ENCODE measurements at regions not wholly inside any gene's neighbourhood (a gene's known extent, or its start where the extent isn't known, plus 50 kb on each side); places are given as distances from the start of the nearest gene placed in this dataset.

GRCh38 chr6:12606616-12607015 is 110.0 kb upstream of the PHACTR1 start:
- no peak overlapping the region for H3K9ac ChIP-seq (ENCODE audit: low read length)
- peaks cover 21% of the 10 kb centered on the region for H3K4me1 ChIP-seq (ENCODE audit: control insufficient read depth, insufficient read depth, low read length)
- no peak for DNase-seq (ENCODE audit: low read depth)
- H3K4me3 ChIP-seq (ENCODE audit: low read length) = no peak overlapping the region
- no peaks in the 10 kb centered on the region for H3K27me3 ChIP-seq (replicated peaks; ENCODE audit: control insufficient read depth, insufficient read depth, low read length)
- no peaks in the 10 kb centered on the region for H3K36me3 ChIP-seq (ENCODE audit: control insufficient read depth, insufficient read depth, low read length, severe bottlenecking)
- no peaks in the 10 kb centered on the region for H3K9me3 ChIP-seq (ENCODE audit: control insufficient read depth, low read length)

DNA sequence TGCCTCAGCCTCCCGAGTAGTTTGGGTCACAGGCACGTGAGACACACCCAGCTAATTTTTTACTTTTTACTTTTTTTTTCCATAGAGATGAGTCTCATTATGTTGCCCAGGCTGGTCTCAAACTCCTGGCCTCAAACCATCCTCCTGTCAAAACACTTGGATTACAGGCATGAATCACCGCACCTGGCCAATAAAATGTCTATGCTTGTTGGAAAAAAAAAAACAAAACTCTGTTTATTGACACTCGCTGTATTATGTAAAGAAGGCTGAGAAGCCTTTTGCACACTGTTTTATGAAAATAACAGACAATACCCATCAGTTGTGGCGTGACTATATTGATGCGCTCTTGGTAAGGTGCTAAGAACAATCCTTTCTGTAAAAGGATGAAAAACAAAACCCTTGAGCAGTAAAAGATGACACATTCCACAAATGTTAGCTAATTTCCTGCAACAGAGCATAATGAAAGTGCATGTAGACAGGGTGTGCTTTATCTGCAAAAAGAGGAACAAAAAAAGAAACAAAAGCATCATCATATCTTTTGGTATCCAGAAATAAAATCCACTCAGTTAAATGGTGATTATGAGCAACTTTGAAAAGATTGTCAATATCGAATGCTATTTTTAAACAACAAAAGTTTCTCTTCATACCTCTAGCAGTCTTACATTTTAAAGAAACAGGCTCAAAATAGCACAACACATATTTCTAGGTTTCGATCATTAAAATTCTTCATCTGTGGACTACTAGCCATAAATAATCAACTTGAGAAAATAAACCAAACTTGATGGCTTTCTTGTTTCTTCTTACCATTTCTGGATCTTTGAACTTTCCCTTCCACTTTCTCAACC is 108.3 kb upstream of the PHACTR1 start:
- Histone ChIP-seq H3K4me1 (ENCODE audit: control insufficient read depth, insufficient read depth, low read length) (peaks cover 10% of the 10 kb centered on the region), H3K27me3 (replicated peaks; ENCODE audit: control insufficient read depth, insufficient read depth, low read length) (no peaks in the 10 kb centered on the region), H3K9ac (ENCODE audit: low read length) (no peak overlapping the region), H3K36me3 (ENCODE audit: control insufficient read depth, insufficient read depth, low read length, severe bottlenecking) (no peaks in the 10 kb centered on the region), H3K4me3 (ENCODE audit: low read length) (peak overlapping the region; percentile 44), H3K9me3 (ENCODE audit: control insufficient read depth, low read length) (no peaks in the 10 kb centered on the region)
- DNase-seq (ENCODE audit: low read depth) = peak; percentile 9

GRCh38 chr6:12608874-12609273 is 107.7 kb upstream of the PHACTR1 start:
- Histone ChIP-seq H3K9ac (ENCODE audit: low read length) (no peak overlapping the region), H3K36me3 (ENCODE audit: control insufficient read depth, insufficient read depth, low read length, severe bottlenecking) (no peaks in the 10 kb centered on the region), H3K4me1 (ENCODE audit: control insufficient read depth, insufficient read depth, low read length) (peaks cover 15% of the 10 kb centered on the region), H3K9me3 (ENCODE audit: control insufficient read depth, low read length) (no peaks in the 10 kb centered on the region), H3K4me3 (ENCODE audit: low read length) (no peak overlapping the region), H3K27me3 (replicated peaks; ENCODE audit: control insufficient read depth, insufficient read depth, low read length) (no peaks in the 10 kb centered on the region)
- DNase-seq (ENCODE audit: low read depth) = no peak

GRCh38 chr6:12609751-12610150 is 106.8 kb upstream of the PHACTR1 start:
- Histone ChIP-seq H3K9me3 (ENCODE audit: control insufficient read depth, low read length) (no peaks in the 10 kb centered on the region), H3K9ac (ENCODE audit: low read length) (no peak overlapping the region), H3K36me3 (ENCODE audit: control insufficient read depth, insufficient read depth, low read length, severe bottlenecking) (no peaks in the 10 kb centered on the region), H3K4me3 (ENCODE audit: low read length) (no peak overlapping the region), H3K27me3 (replicated peaks; ENCODE audit: control insufficient read depth, insufficient read depth, low read length) (no peaks in the 10 kb centered on the region), H3K4me1 (ENCODE audit: control insufficient read depth, insufficient read depth, low read length) (peaks cover 22% of the 10 kb centered on the region)
- DNase-seq (ENCODE audit: low read depth) = no peak

DNA sequence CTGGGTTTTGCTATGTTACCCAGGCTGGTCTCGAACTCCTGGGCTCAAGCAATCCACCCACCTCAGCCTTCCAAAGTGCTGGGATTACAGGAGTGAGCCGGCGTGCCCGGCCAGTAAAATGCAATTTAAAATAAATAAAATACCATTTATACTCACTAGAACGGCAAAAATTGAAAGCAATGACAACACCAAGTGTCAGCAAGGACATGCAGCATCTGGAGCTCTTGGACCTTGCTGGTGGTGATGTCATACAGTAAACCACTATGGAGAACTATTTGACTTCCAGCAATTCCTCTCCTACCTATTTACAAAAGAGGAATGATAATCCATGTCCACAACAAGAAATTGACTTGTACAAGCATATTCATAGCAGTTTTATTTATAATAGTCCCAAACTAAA is 105.7 kb upstream of the PHACTR1 start:
- Histone ChIP-seq H3K9me3 (ENCODE audit: control insufficient read depth, low read length) (no peaks in the 10 kb centered on the region), H3K4me1 (ENCODE audit: control insufficient read depth, insufficient read depth, low read length) (peaks cover 22% of the 10 kb centered on the region), H3K27me3 (replicated peaks; ENCODE audit: control insufficient read depth, insufficient read depth, low read length) (no peaks in the 10 kb centered on the region), H3K36me3 (ENCODE audit: control insufficient read depth, insufficient read depth, low read length, severe bottlenecking) (no peaks in the 10 kb centered on the region), H3K9ac (ENCODE audit: low read length) (no peak overlapping the region), H3K4me3 (ENCODE audit: low read length) (no peak overlapping the region)
- no peak for DNase-seq (ENCODE audit: low read depth)

GRCh38 chr6:12613811-12614210 is 102.8 kb upstream of the PHACTR1 start:
- no peaks in the 10 kb centered on the region for H3K36me3 ChIP-seq (ENCODE audit: control insufficient read depth, insufficient read depth, low read length, severe bottlenecking)
- H3K4me3 ChIP-seq (ENCODE audit: low read length) = peak overlapping the region; percentile 14
- no peak for DNase-seq (ENCODE audit: low read depth)
- H3K9me3 ChIP-seq (ENCODE audit: control insufficient read depth, low read length) = no peaks in the 10 kb centered on the region
- no peaks in the 10 kb centered on the region for H3K27me3 ChIP-seq (replicated peaks; ENCODE audit: control insufficient read depth, insufficient read depth, low read length)
- peaks cover 14% of the 10 kb centered on the region for H3K4me1 ChIP-seq (ENCODE audit: control insufficient read depth, insufficient read depth, low read length)
- H3K9ac ChIP-seq (ENCODE audit: low read length) = no peak overlapping the region

DNA sequence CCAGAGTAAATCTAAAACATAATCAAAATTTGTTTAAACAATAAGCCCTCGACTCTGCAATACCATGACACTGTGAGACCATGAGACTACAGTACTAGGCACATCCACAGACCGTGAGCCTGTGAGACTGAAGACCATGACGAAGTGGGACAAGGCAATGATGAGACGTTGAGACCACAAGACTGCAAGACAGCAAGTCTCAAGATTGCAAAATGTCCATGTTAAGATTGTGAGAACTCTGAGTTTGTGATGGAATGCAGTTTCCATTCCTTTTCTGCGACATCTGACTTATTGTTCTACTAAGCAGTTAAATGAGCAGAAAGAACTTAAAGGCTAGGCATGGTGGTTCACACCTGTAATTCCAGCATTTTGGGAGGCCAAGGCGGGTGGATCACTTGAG is 102.1 kb upstream of the PHACTR1 start:
- Histone ChIP-seq H3K36me3 (ENCODE audit: control insufficient read depth, insufficient read depth, low read length, severe bottlenecking) (no peaks in the 10 kb centered on the region), H3K4me3 (ENCODE audit: low read length) (no peak overlapping the region), H3K9ac (ENCODE audit: low read length) (no peak overlapping the region), H3K4me1 (ENCODE audit: control insufficient read depth, insufficient read depth, low read length) (peaks cover 12% of the 10 kb centered on the region), H3K27me3 (replicated peaks; ENCODE audit: control insufficient read depth, insufficient read depth, low read length) (no peaks in the 10 kb centered on the region), H3K9me3 (ENCODE audit: control insufficient read depth, low read length) (no peaks in the 10 kb centered on the region)
- DNase-seq (ENCODE audit: low read depth) = peak; percentile 47

DNA sequence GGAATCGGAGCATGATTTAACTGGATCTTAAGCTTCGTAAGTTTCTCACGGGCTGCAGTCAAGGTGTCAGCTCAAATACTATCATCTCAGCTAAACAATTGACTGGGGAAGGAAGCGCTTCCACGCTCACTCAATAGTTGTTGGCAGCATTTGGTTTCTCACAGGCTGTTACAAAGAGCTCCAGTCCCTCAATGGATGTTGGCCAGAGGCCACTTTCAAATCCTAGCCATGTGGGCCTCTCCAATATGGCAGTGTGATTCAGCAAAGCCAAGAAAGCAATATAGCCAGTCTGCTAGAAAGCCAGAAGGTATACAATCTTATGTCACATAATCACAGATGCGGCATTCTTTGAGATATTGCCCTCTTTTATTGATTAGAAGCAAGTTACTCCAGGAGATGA is 98.3 kb upstream of the PHACTR1 start:
- H3K4me3 ChIP-seq (ENCODE audit: low read length) = no peak overlapping the region
- peaks cover 12% of the 10 kb centered on the region for H3K4me1 ChIP-seq (ENCODE audit: control insufficient read depth, insufficient read depth, low read length)
- no peak for DNase-seq (ENCODE audit: low read depth)
- H3K9ac ChIP-seq (ENCODE audit: low read length) = no peak overlapping the region
- no peaks in the 10 kb centered on the region for H3K27me3 ChIP-seq (replicated peaks; ENCODE audit: control insufficient read depth, insufficient read depth, low read length)
- H3K9me3 ChIP-seq (ENCODE audit: control insufficient read depth, low read length) = peaks cover 3% of the 10 kb centered on the region
- no peaks in the 10 kb centered on the region for H3K36me3 ChIP-seq (ENCODE audit: control insufficient read depth, insufficient read depth, low read length, severe bottlenecking)

GRCh38 chr6:12621754-12622153 is 94.8 kb upstream of the PHACTR1 start:
- DNase-seq (ENCODE audit: low read depth) = no peak
- no peaks in the 10 kb centered on the region for H3K36me3 ChIP-seq (ENCODE audit: control insufficient read depth, insufficient read depth, low read length, severe bottlenecking)
- H3K27me3 ChIP-seq (replicated peaks; ENCODE audit: control insufficient read depth, insufficient read depth, low read length) = no peaks in the 10 kb centered on the region
- H3K9ac ChIP-seq (ENCODE audit: low read length) = no peak overlapping the region
- peaks cover 3% of the 10 kb centered on the region for H3K9me3 ChIP-seq (ENCODE audit: control insufficient read depth, low read length)
- H3K4me3 ChIP-seq (ENCODE audit: low read length) = no peak overlapping the region
- no peaks in the 10 kb centered on the region for H3K4me1 ChIP-seq (ENCODE audit: control insufficient read depth, insufficient read depth, low read length)

- Histone ChIP-seq H3K36me3 (ENCODE audit: control insufficient read depth, insufficient read depth, low read length, severe bottlenecking) (no peaks in the 10 kb centered on the region), H3K4me3 (ENCODE audit: low read length) (no peak overlapping the region), H3K27me3 (replicated peaks; ENCODE audit: control insufficient read depth, insufficient read depth, low read length) (no peaks in the 10 kb centered on the region), H3K9ac (ENCODE audit: low read length) (no peak overlapping the region), H3K4me1 (ENCODE audit: control insufficient read depth, insufficient read depth, low read length) (no peaks in the 10 kb centered on the region), H3K9me3 (ENCODE audit: control insufficient read depth, low read length) (peaks cover 3% of the 10 kb centered on the region)
- DNase-seq (ENCODE audit: low read depth) = no peak
These were observed 94.0 kb upstream of the PHACTR1 start for GRCh38 chr6:12622566-12622965.

GRCh38 chr6:12624142-12624837 is 92.3 kb upstream of the PHACTR1 start:
- Histone ChIP-seq H3K9ac (ENCODE audit: low read length) (no peak overlapping the region), H3K27me3 (replicated peaks; ENCODE audit: control insufficient read depth, insufficient read depth, low read length) (no peaks in the 10 kb centered on the region), H3K9me3 (ENCODE audit: control insufficient read depth, low read length) (peaks cover 3% of the 10 kb centered on the region), H3K36me3 (ENCODE audit: control insufficient read depth, insufficient read depth, low read length, severe bottlenecking) (no peaks in the 10 kb centered on the region), H3K4me1 (ENCODE audit: control insufficient read depth, insufficient read depth, low read length) (no peaks in the 10 kb centered on the region), H3K4me3 (ENCODE audit: low read length) (no peak overlapping the region)
- DNase-seq (ENCODE audit: low read depth) = no peak
